ENCODE measurements at regions not wholly inside any gene's neighbourhood (a gene's known extent, or its start where the extent isn't known, plus 50 kb on each side); places are given as distances from the start of the nearest gene placed in this dataset.

GRCh38 chr15:95448531-95449229 lies 881.8 kb upstream of the NR2F2 start:
- Histone ChIP-seq H3K27me3 (no peaks in the 10 kb centered on the region), H3K36me3 (no peaks in the 10 kb centered on the region), H3K4me3 (no peak overlapping the region), H3K9me3 (no peaks in the 10 kb centered on the region)
- peak; percentile 13 for DNase-seq

GRCh38 chr15:95449230-95449628 lies 881.3 kb upstream of the NR2F2 start:
- Histone ChIP-seq H3K4me3 (no peak overlapping the region), H3K27me3 (no peaks in the 10 kb centered on the region)

DNA sequence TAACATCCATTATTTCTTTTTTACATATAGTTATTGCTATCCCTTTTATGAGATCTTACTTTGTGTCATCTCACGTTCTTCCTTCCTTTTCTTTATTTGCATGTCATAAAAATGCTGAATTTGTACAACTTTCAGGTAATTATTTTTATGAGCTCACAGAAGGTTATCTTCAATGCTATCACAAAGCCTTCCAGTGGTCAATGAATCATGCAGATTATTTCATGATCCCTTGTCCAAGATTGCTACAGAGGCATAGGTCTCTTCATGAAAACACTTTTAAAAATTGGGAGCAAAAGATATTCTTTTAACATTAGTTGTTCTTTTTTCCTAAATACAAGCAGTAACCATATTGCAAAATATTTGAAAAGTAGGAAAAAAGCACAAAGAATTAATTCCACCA lies 880.1 kb upstream of the NR2F2 start:
- no peak for DNase-seq
- Histone ChIP-seq H3K4me3 (no peak overlapping the region), H3K36me3 (no peaks in the 10 kb centered on the region), H3K9me3 (no peaks in the 10 kb centered on the region), H3K27me3 (no peaks in the 10 kb centered on the region)

More at GRCh38 chr15:95449230-95449628, 881.3 kb upstream of the NR2F2 start:
- Histone ChIP-seq H3K9me3 (no peaks in the 10 kb centered on the region), H3K36me3 (no peaks in the 10 kb centered on the region)
- no peak for DNase-seq

DNA sequence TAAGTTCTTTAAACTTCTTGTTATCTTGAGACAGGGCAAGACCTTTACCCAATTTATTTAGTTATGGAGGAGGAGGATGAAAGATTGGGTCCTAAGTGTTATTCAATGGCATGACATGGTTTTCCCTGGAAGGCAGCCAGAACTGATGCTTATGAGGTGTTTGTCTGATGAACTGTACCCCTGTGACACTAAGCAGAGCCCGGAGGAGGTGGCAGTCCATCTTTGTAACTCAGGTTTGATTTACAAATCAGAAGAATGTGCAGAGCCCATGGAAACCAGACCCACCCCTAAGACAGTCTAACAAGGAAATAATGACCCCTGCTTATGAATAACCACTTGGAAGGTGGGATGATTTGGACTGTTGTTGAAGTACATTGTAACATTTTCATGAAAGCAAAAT lies 878.6 kb upstream of the NR2F2 start:
- Histone ChIP-seq H3K36me3 (no peaks in the 10 kb centered on the region), H3K9me3 (no peaks in the 10 kb centered on the region), H3K4me3 (no peak overlapping the region), H3K27me3 (no peaks in the 10 kb centered on the region)
- no peak for DNase-seq

- Histone ChIP-seq H3K9me3 (no peaks in the 10 kb centered on the region), H3K36me3 (no peaks in the 10 kb centered on the region), H3K27me3 (no peaks in the 10 kb centered on the region), H3K4me3 (no peak overlapping the region)
- DNase-seq = no peak
Observed at GRCh38 chr15:95454403-95455262, 875.9 kb upstream of the NR2F2 start.

DNA sequence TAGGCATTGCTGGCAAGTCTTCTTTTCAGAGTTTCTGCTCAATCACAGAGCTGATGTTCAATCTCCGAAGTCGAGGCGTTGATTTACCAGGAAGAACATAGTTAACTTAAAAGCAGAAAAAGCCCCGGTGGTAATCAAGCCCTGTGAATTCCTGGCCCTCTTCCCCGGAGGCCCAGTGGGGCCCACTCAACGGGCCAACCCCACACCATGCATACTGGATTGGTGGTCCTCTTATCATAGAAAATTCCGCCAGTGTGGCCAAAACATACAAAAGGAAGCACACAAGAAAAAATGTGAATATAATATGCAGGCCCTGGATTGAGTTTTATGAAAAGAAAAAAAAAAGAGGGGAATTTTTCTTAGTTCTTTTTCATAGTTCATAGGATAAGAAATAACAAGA lies 873.0 kb upstream of the NR2F2 start:
- H3K27me3 ChIP-seq = no peaks in the 10 kb centered on the region
- no peaks in the 10 kb centered on the region for H3K9me3 ChIP-seq
- DNase-seq = no peak
- no peaks in the 10 kb centered on the region for H3K36me3 ChIP-seq
- no peak overlapping the region for H3K4me3 ChIP-seq

DNA sequence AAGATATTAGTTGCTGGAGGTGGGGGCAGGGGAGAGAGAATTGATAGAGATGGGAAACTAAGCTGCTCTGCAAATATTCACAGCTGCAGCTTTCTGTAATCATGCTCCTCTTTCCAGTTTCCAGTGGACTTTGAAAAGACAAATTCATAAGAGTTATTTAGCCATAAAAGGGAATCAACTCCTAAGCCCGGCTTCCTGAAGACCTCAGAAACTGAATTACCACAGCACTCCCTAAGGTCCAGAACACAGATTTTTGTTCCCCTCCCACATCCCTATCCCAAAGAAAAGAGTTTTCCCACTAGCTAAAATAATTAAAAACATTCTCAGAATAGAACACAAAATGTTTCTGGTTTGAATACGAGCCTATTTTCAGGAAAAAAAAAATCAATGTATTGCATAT lies 871.8 kb upstream of the NR2F2 start:
- Histone ChIP-seq H3K9me3 (no peaks in the 10 kb centered on the region), H3K27me3 (no peaks in the 10 kb centered on the region), H3K36me3 (no peaks in the 10 kb centered on the region), H3K4me3 (no peak overlapping the region)
- no peak for DNase-seq

- no peaks in the 10 kb centered on the region for H3K9me3 ChIP-seq
- no peak overlapping the region for H3K4me3 ChIP-seq
- H3K36me3 ChIP-seq = no peaks in the 10 kb centered on the region
- DNase-seq = no peak
- H3K27me3 ChIP-seq = no peaks in the 10 kb centered on the region
Observed at GRCh38 chr15:95459273-95459672, 871.2 kb upstream of the NR2F2 start.

- no peaks in the 10 kb centered on the region for H3K36me3 ChIP-seq
- H3K4me3 ChIP-seq = no peak overlapping the region
- no peaks in the 10 kb centered on the region for H3K9me3 ChIP-seq
- no peak for DNase-seq
- H3K27me3 ChIP-seq = no peaks in the 10 kb centered on the region
Observed at GRCh38 chr15:95464509-95464908, 866.0 kb upstream of the NR2F2 start.

GRCh38 chr15:95468820-95469219 lies 861.7 kb upstream of the NR2F2 start:
- H3K4me3 ChIP-seq = no peak overlapping the region
- no peaks in the 10 kb centered on the region for H3K27me3 ChIP-seq
- DNase-seq = no peak
- H3K36me3 ChIP-seq = no peaks in the 10 kb centered on the region
- no peaks in the 10 kb centered on the region for H3K9me3 ChIP-seq

DNA sequence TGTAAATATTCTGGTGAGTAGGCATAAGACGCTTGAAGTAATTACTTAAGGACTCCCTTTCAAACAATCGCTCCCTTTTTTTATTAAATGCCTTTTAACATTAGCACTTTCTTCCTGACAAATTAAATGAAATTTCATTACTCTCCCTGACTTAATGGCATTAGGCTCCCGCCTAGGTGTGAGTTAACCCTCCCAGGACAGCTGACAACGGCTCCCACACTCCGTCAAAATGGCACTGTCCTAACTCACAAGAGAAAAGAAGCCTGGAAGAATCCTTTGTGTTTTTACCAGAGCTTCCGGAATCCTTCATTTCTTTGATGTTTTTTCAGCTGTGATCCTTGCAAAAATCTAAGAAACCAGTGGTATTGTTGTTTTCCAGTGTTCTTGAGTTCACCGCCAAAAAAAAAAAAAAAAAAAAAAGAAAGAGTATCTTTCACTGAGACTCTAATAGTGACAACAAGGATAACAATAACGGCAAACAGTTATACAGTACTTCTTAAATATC lies 861.0 kb upstream of the NR2F2 start:
- no peak for DNase-seq
- H3K36me3 ChIP-seq = no peaks in the 10 kb centered on the region
- H3K9me3 ChIP-seq = no peaks in the 10 kb centered on the region
- no peak overlapping the region for H3K4me3 ChIP-seq
- H3K27me3 ChIP-seq = no peaks in the 10 kb centered on the region

- no peaks in the 10 kb centered on the region for H3K36me3 ChIP-seq
- no peak overlapping the region for H3K4me3 ChIP-seq
- no peaks in the 10 kb centered on the region for H3K9me3 ChIP-seq
- no peaks in the 10 kb centered on the region for H3K27me3 ChIP-seq
- no peak for DNase-seq
Observed at GRCh38 chr15:95470529-95470928, 860.0 kb upstream of the NR2F2 start.

DNA sequence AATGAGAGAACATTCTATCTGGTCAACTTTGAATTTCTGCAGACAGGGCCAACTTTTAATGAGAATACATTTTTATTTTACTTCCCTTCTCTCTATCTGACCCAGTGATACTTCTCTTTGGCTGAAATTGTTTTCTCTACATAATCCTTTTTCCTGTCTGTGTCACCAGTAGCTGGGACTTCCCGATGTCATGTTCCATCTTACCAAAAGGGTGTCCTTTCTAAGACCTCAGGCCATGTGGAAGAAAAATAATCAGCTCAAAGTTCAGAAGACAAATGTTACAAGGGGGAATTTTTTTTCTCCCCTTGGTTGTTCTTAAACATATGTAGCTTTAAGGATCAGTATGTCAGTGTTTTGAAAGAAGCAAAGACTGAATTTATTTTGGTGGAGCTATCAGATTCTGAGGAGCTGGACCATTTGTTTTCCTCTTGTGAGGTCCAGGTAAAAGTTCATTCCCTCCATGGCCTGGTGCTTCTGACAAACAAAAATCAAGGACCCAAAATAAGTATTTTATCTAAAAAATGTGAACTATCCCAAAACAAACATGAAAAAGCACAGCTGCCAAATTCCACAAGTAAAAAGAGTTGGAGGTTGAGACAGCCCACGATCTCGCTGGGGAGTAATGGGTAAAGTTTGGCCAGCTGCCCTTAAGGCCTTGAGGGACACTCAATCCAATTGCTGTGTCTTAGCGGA lies 859.4 kb upstream of the NR2F2 start:
- no peaks in the 10 kb centered on the region for H3K36me3 ChIP-seq
- no peak overlapping the region for H3K4me3 ChIP-seq
- no peaks in the 10 kb centered on the region for H3K9me3 ChIP-seq
- peak; percentile 24 for DNase-seq
- no peaks in the 10 kb centered on the region for H3K27me3 ChIP-seq

DNA sequence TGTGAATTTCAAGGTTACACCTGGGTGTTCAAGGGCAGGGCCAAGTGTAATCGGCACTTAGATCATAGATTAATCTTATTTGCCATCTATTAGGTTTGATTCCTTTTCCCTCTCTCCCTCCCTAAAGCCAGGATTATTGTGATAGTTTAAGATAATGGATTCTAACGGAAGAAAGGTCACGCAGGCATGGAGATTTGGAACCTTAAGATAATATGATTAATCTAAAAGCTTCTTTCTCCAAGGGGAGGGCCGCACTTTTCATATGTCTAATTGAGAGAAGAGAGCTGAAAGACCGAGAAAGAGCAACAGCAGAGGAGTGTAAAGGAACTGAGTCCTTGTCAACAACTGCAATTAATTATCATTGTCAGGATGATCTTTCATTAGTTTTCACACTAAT lies 858.8 kb upstream of the NR2F2 start:
- Histone ChIP-seq H3K9me3 (no peaks in the 10 kb centered on the region), H3K36me3 (no peaks in the 10 kb centered on the region), H3K4me3 (no peak overlapping the region), H3K27me3 (no peaks in the 10 kb centered on the region)
- no peak for DNase-seq

DNA sequence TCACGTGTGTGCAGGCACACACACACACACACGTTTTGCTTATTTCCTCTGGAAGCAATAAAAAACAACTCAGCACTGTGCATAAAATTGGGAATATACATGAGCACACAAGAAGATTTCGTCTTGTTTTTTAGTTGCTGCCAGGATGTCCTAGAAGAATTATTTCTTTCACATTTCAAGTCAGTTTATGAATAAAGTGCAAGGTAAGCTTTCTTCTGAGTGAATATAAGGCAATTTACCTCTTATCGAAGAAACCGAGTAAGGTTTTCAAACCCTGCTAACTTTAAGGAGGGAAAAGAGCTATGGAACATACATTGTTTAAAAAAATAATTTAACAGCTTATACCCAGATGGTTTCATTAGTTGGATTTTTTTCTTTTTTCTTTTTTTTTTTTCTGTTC lies 855.4 kb upstream of the NR2F2 start:
- Histone ChIP-seq H3K27me3 (no peaks in the 10 kb centered on the region), H3K9me3 (no peaks in the 10 kb centered on the region), H3K4me3 (no peak overlapping the region), H3K36me3 (no peaks in the 10 kb centered on the region)
- DNase-seq = no peak

GRCh38 chr15:95479308-95479707 lies 851.2 kb upstream of the NR2F2 start:
- DNase-seq = no peak
- Histone ChIP-seq H3K9me3 (peaks cover 9% of the 10 kb centered on the region), H3K27me3 (no peaks in the 10 kb centered on the region), H3K36me3 (no peaks in the 10 kb centered on the region), H3K4me3 (no peak overlapping the region)

- no peaks in the 10 kb centered on the region for H3K27me3 ChIP-seq
- H3K36me3 ChIP-seq = no peaks in the 10 kb centered on the region
- H3K9me3 ChIP-seq = peaks cover 18% of the 10 kb centered on the region
- H3K4me3 ChIP-seq = no peak overlapping the region
- no peak for DNase-seq
Observed at GRCh38 chr15:95485367-95485766, 845.1 kb upstream of the NR2F2 start.
